H1 (cell line): ENCODE measurements at regions not wholly inside any gene's neighbourhood (a gene's known extent, or its start where the extent isn't known, plus 50 kb on each side); places are given as distances from the start of the nearest gene placed in this dataset.

Experiments used
- CTCF ChIA-PET: fragments of 300-600 bp; sonication (Branson Sonifier 250); formaldehyde crosslinking; loops from one replicate; lab custom pipeline; 2021; ENCODE audit not compliant: partially characterized antibody; lab: Charles Lee
- POLR2A ChIA-PET: fragments of 300-600 bp; sonication (Branson Sonifier 250); formaldehyde crosslinking; loops from one replicate; lab custom pipeline; 2021; ENCODE audit warnings: inconsistent platforms; ENCODE audit not compliant: partially characterized antibody; lab: Charles Lee
- DNase-seq, 2 experiments: peaks; one replicate each; pipeline versions ENCODE4 v3.0.0 to v3.0.0-alpha.2; 2010 to 2022; ENCODE audit warnings: low spot score in 2 of 2, low read depth in 1 of 2, mixed read lengths in 1 of 2
- FAIRE-seq: peaks from 2 replicates; lab custom pipeline; 2011; peaks lifted over from hg19 to GRCh38; lab: Jason Lieb, UNC
- H2AFZ ChIP-seq: 2 replicates; pipeline ENCODE4 v1.8.1; 2012; ENCODE audit warnings: low read length, inconsistent platforms
- H2AK5ac ChIP-seq: 2 replicates; pipeline ENCODE4 v1.6.1; 2013; ENCODE audit warnings: low read depth, low read length
- H2BK120ac ChIP-seq: replicated peaks from 2 replicates; pipeline ENCODE3; 2013; ENCODE audit warnings: low read depth, low read length, inconsistent platforms
- H2BK12ac ChIP-seq: 2 replicates; pipeline ENCODE4 v1.6.1; 2013; ENCODE audit warnings: low read depth, low read length
- H2BK15ac ChIP-seq: 2 replicates; pipeline ENCODE4 v1.6.1; 2013; ENCODE audit warnings: low read length
- H2BK20ac ChIP-seq: 2 replicates; pipeline ENCODE4 v1.6.1; 2013; ENCODE audit warnings: low read length
- H2BK5ac ChIP-seq: 2 replicates; pipeline ENCODE4 v1.6.1; 2013; ENCODE audit warnings: low read depth, low read length
- H3K14ac ChIP-seq: 2 replicates; pipeline ENCODE4 v1.6.1; 2013; ENCODE audit warnings: inconsistent platforms; ENCODE audit not compliant: insufficient read length
- H3K18ac ChIP-seq: 2 replicates; pipeline ENCODE4 v1.6.1; 2013; ENCODE audit warnings: low read length; ENCODE audit errors: extremely low read depth
- H3K23ac ChIP-seq: 2 replicates; pipeline ENCODE4 v1.6.1; 2013; ENCODE audit warnings: inconsistent platforms; ENCODE audit not compliant: insufficient read length
- H3K23me2 ChIP-seq: 2 replicates; pipeline ENCODE4 v1.6.1; 2013; ENCODE audit warnings: low read depth, low read length
- H3K27ac ChIP-seq: 2 replicates; pipeline ENCODE4 v1.6.1; 2011; ENCODE audit warnings: low read depth, low read length, inconsistent platforms
- H3K27me3 ChIP-seq, 4 experiments: replicated peaks in 1 of 4; 1 replicate in 1 of 4; 2 replicates in 3 of 4; pipeline versions ENCODE4 v1.6.1 to v1.8.1; 2011 to 2013; ENCODE audit warnings: low read length in 3 of 4, mild to moderate bottlenecking in 3 of 4, inconsistent platforms in 2 of 4, mixed read lengths in 2 of 4, moderate library complexity in 1 of 4; ENCODE audit not compliant: control insufficient read depth in 3 of 4, insufficient read depth in 3 of 4; ENCODE audit errors: extremely low read depth in 1 of 4
- H3K36me3 ChIP-seq, 4 experiments: 2 replicates each; pipeline versions ENCODE4 v1.6.1 to v1.8.1; 2011 to 2013; ENCODE audit warnings: mild to moderate bottlenecking in 4 of 4, low read length in 3 of 4, moderate library complexity in 2 of 4, control low read depth in 1 of 4, inconsistent platforms in 1 of 4; ENCODE audit not compliant: insufficient read depth in 4 of 4, control insufficient read depth in 2 of 4
- H3K4ac ChIP-seq: replicated peaks from 2 replicates; pipeline ENCODE3; 2013; ENCODE audit warnings: low read length, low read depth, mixed read lengths, inconsistent platforms; ENCODE audit not compliant: insufficient read length
- H3K4me1 ChIP-seq, 4 experiments: replicated peaks in 1 of 4; 1 replicate in 1 of 4; 2 replicates in 3 of 4; pipeline versions ENCODE4 v1.6.1 to v1.8.1; 2011 to 2013; ENCODE audit warnings: low read length in 3 of 4, inconsistent platforms in 2 of 4, mixed read lengths in 1 of 4; ENCODE audit not compliant: insufficient read depth in 4 of 4, control insufficient read depth in 3 of 4
- H3K4me2 ChIP-seq, 2 experiments: 2 replicates each; pipeline versions ENCODE4 v1.6.1 to v1.8.1; 2011 to 2013; ENCODE audit warnings: low read depth in 2 of 2, low read length in 2 of 2, control low read depth in 1 of 2, inconsistent platforms in 1 of 2, mild to moderate bottlenecking in 1 of 2; ENCODE audit not compliant: insufficient read depth in 1 of 2
- H3K4me3 ChIP-seq, 4 experiments: fragments of 200-600, 300-600 bp in 1 of 4; sonication (generic), shearing (Covaris generic), sonication (Bioruptor Twin) in 1 of 4; 2 replicates each; pipeline versions ENCODE4 v1.5.1 to v1.8.1; 2011 to 2016; ENCODE audit warnings: low read length in 4 of 4, low read depth in 3 of 4, control low read depth in 2 of 4, inconsistent platforms in 2 of 4, mild to moderate bottlenecking in 2 of 4, mixed read lengths in 1 of 4, moderate library complexity in 1 of 4; ENCODE audit not compliant: insufficient read depth in 2 of 4; ENCODE audit errors: extremely low read depth in 1 of 4
- H3K56ac ChIP-seq: replicated peaks from 2 replicates; pipeline ENCODE3; 2013; ENCODE audit warnings: low read depth, mild to moderate bottlenecking, mixed read lengths, low read length, inconsistent platforms; ENCODE audit not compliant: insufficient read length
- H3K79me1 ChIP-seq: 2 replicates; pipeline ENCODE4 v1.6.1; 2013; ENCODE audit warnings: low read depth, low read length, control low read depth
- H3K79me2 ChIP-seq, 2 experiments: 2 replicates each; pipeline versions ENCODE4 v1.6.1 to v1.8.1; 2012 to 2013; ENCODE audit warnings: low read length in 2 of 2, mild to moderate bottlenecking in 2 of 2, inconsistent platforms in 1 of 2; ENCODE audit not compliant: insufficient read depth in 2 of 2, control insufficient read depth in 1 of 2
- H3K9ac ChIP-seq, 4 experiments: replicated peaks in 1 of 4; 1 replicate in 1 of 4; 2 replicates in 3 of 4; pipeline versions ENCODE4 v1.6.1 to v1.8.1; 2011 to 2013; ENCODE audit warnings: low read depth in 3 of 4, low read length in 3 of 4, control low read depth in 2 of 4, mild to moderate bottlenecking in 2 of 4, moderate library complexity in 2 of 4, inconsistent platforms in 1 of 4; ENCODE audit errors: extremely low read depth in 1 of 4
- H3K9me3 ChIP-seq, 2 experiments: 2 replicates each; pipeline versions ENCODE4 v1.6.1 to v1.8.1; 2012 to 2013; ENCODE audit warnings: mild to moderate bottlenecking in 2 of 2, moderate library complexity in 2 of 2, control low read depth in 1 of 2, inconsistent platforms in 1 of 2, low read depth in 1 of 2, low read length in 1 of 2, mixed read lengths in 1 of 2; ENCODE audit not compliant: insufficient read depth in 2 of 2
- H4K20me1 ChIP-seq, 2 experiments: replicated peaks in 1 of 2; 2 replicates each; pipeline versions ENCODE3 to v1.8.1; 2011 to 2013; ENCODE audit warnings: inconsistent platforms in 2 of 2, low read length in 2 of 2, mild to moderate bottlenecking in 1 of 2; ENCODE audit not compliant: insufficient read depth in 2 of 2, control insufficient read depth in 1 of 2
- H4K5ac ChIP-seq: 2 replicates; pipeline ENCODE4 v1.6.1; 2013; ENCODE audit warnings: low read length, low read depth, mixed read lengths, inconsistent platforms; ENCODE audit not compliant: insufficient read length
- H4K8ac ChIP-seq: 2 replicates; pipeline ENCODE4 v1.8.0; 2013; ENCODE audit warnings: mild to moderate bottlenecking, moderate library complexity, low read length, inconsistent platforms; ENCODE audit not compliant: insufficient read depth; ENCODE audit errors: extremely low read depth
- H4K91ac ChIP-seq: replicated peaks from 2 replicates; pipeline ENCODE3; 2013; ENCODE audit warnings: low read length, mixed read lengths, inconsistent platforms; ENCODE audit not compliant: insufficient read length
- HDAC6 ChIP-seq: IDR thresholded peaks from one replicate; pipeline ENCODE4 v1.7.1; 2012; ENCODE audit warnings: low read depth, mild to moderate bottlenecking, inconsistent platforms, low read length, moderate library complexity
- NANOG ChIP-seq: IDR thresholded peaks from 2 replicates; pipeline ENCODE4 v1.6.1; 2011; ENCODE audit warnings: low read length, low read depth, mild to moderate bottlenecking, inconsistent platforms; ENCODE audit not compliant: insufficient read depth, poor library complexity, severe bottlenecking
- PHF8 ChIP-seq: fragments of 200-600 bp; sonication (generic); conservative IDR thresholded peaks from 2 replicates; pipeline ENCODE4 v1.7.1; 2012; ENCODE audit warnings: low read depth, mild to moderate bottlenecking, inconsistent platforms, low read length, moderate library complexity
- RNF2 ChIP-seq: fragments of 200-900, 300-1000 bp; sonication (generic); IDR thresholded peaks from 2 replicates; pipeline ENCODE4 v1.7.1; 2016; ENCODE audit warnings: borderline replicate concordance, low read depth, mild to moderate bottlenecking, antibody characterized with exemption, low read length; ENCODE audit not compliant: poor library complexity, severe bottlenecking; ENCODE audit errors: missing control alignments
- SAP30 ChIP-seq: fragments of 300-600 bp; sonication (generic); IDR thresholded peaks from 2 replicates; pipeline ENCODE4 v1.7.1; 2012; ENCODE audit warnings: low read length, moderate library complexity, mild to moderate bottlenecking, inconsistent platforms; ENCODE audit not compliant: insufficient read depth, insufficient replicate concordance
- WGBS, 2 experiments: shearing (Covaris generic) in 1 of 2; methylation state at CpG; one replicate each; pipeline versions ENCODE4 v1.1.6 to v1.1.7; 2013 to 2015; ENCODE audit warnings: low lambda C conversion rate in 2 of 2, mixed read lengths in 2 of 2, inconsistent platforms in 1 of 2, low coverage in 1 of 2, missing lambda C conversion rate in 1 of 2; ENCODE audit not compliant: insufficient replicate concordance in 2 of 2, insufficient coverage in 1 of 2, insufficient read length in 1 of 2; ENCODE audit errors: extremely low coverage in 1 of 2, missing lambda C conversion rate in 1 of 2; 5-methylcytosine and 5-hydroxymethylcytosine counted together

GRCh38 chr19:27676334-27676733, 1536.6 kb downstream of the UQCRFS1 start:
- no peak overlapping the region for H3K56ac ChIP-seq
- no peak overlapping the region for H2AFZ ChIP-seq
- no peak overlapping the region for H2BK20ac ChIP-seq
- no peak overlapping the region for H4K5ac ChIP-seq
- no peak overlapping the region for H3K4me2 ChIP-seq
- H3K27me3 ChIP-seq, result no peaks in the 10 kb centered on the region
- TF ChIP-seq HDAC6 (no peak), NANOG (no peak), RNF2 (no peak), SAP30 (no peak), PHF8 (no peak)
- FAIRE-seq, result no peak
- CTCF ChIA-PET, result no interaction called here
- H4K8ac ChIP-seq, result no peak overlapping the region
- H3K27ac ChIP-seq, result no peak overlapping the region
- no peaks in the 10 kb centered on the region for H3K79me1 ChIP-seq
- H2BK15ac ChIP-seq, result no peak overlapping the region
- H4K20me1 ChIP-seq, result no peaks in the 10 kb centered on the region
- no peak overlapping the region for H3K4me3 ChIP-seq
- H2BK12ac ChIP-seq, result no peak overlapping the region
- H2BK5ac ChIP-seq, result no peak overlapping the region
- no peak overlapping the region for H4K91ac ChIP-seq
- no peak for DNase-seq
- H2AK5ac ChIP-seq, result no peak overlapping the region
- no peak overlapping the region for H3K4ac ChIP-seq
- no peaks in the 10 kb centered on the region for H3K36me3 ChIP-seq
- peaks cover 54 to 91% of the 10 kb centered on the region in 2 experiments for H3K9me3 ChIP-seq
- H3K79me2 ChIP-seq, result no peaks in the 10 kb centered on the region
- no peak overlapping the region for H3K18ac ChIP-seq
- no peak overlapping the region for H3K14ac ChIP-seq
- no peaks in the 10 kb centered on the region for H3K4me1 ChIP-seq
- no peak overlapping the region for H3K23ac ChIP-seq
- WGBS, 2 experiments, result 90% methylated on average over 3 of the region's 3 CpGs; no CpG with 5 or more reads in 1 of the 2 experiments
- H2BK120ac ChIP-seq, result no peak overlapping the region
- no peaks in the 10 kb centered on the region for H3K23me2 ChIP-seq
- POLR2A ChIA-PET, result no interaction called here
- H3K9ac ChIP-seq, result no peak overlapping the region
